ENCODE measurements at regions not wholly inside any gene's neighbourhood (a gene's known extent, or its start where the extent isn't known, plus 50 kb on each side); places are given as distances from the start of the nearest gene placed in this dataset.

GRCh38 chr10:78696791-78697395 is 371.9 kb upstream of the ZMIZ1 start:
- CTCF ChIA-PET = interaction anchor here (0.6 kb wide), 1 partner anchor 156 kb away, joined by 3 read pairs; no protein-coding TSS in a partner anchor
- DNase-seq = no peak
- H3K4me1 Mint-ChIP-seq (ENCODE audit: low read depth) = no peaks in the 10 kb centered on the region
- intact Hi-C loops (cut with micrococcal nuclease) = no loop called here
- H3K36me3 Mint-ChIP-seq (ENCODE audit: low read depth) = no peaks in the 10 kb centered on the region
- H3K27ac Mint-ChIP-seq = no peak overlapping the region
- peaks cover 2% of the 10 kb centered on the region for H3K27me3 Mint-ChIP-seq (ENCODE audit: low read depth)
- no peaks in the 10 kb centered on the region for H3K9me3 Mint-ChIP-seq
- H3K4me3 Mint-ChIP-seq = no peak overlapping the region

- Mint-ChIP-seq H3K27ac (no peak overlapping the region), H3K9me3 (no peaks in the 10 kb centered on the region), H3K36me3 (ENCODE audit: low read depth) (no peaks in the 10 kb centered on the region), H3K4me1 (ENCODE audit: low read depth) (no peaks in the 10 kb centered on the region), H3K4me3 (no peak overlapping the region), H3K27me3 (ENCODE audit: low read depth) (peaks cover 2% of the 10 kb centered on the region)
- no peak for DNase-seq
- CTCF ChIA-PET = no interaction called here
- intact Hi-C loops (cut with micrococcal nuclease) = no loop called here
Observed at GRCh38 chr10:78699971-78700370, 368.8 kb upstream of the ZMIZ1 start.

GRCh38 chr10:78700413-78700812 is 368.4 kb upstream of the ZMIZ1 start:
- intact Hi-C loops (cut with micrococcal nuclease) = no loop called here
- H3K4me1 Mint-ChIP-seq (ENCODE audit: low read depth) = no peaks in the 10 kb centered on the region
- DNase-seq = no peak
- no peaks in the 10 kb centered on the region for H3K36me3 Mint-ChIP-seq (ENCODE audit: low read depth)
- H3K27ac Mint-ChIP-seq = no peak overlapping the region
- CTCF ChIA-PET = interaction anchor here (0.5 kb wide), 1 partner anchor 367 kb away, joined by 3 read pairs; no protein-coding TSS in a partner anchor
- peaks cover 2% of the 10 kb centered on the region for H3K27me3 Mint-ChIP-seq (ENCODE audit: low read depth)
- no peaks in the 10 kb centered on the region for H3K9me3 Mint-ChIP-seq
- no peak overlapping the region for H3K4me3 Mint-ChIP-seq

GRCh38 chr10:78700816-78701520 is 367.8 kb upstream of the ZMIZ1 start:
- DNase-seq = no peak
- CTCF ChIA-PET = interaction anchor here (0.5 kb wide), 1 partner anchor 366 kb away, joined by 3 read pairs; no protein-coding TSS in a partner anchor
- no peaks in the 10 kb centered on the region for H3K36me3 Mint-ChIP-seq (ENCODE audit: low read depth)
- H3K4me1 Mint-ChIP-seq (ENCODE audit: low read depth) = no peaks in the 10 kb centered on the region
- intact Hi-C loops (cut with micrococcal nuclease) = no loop called here
- no peak overlapping the region for H3K27ac Mint-ChIP-seq
- no peak overlapping the region for H3K4me3 Mint-ChIP-seq
- peaks cover 2% of the 10 kb centered on the region for H3K27me3 Mint-ChIP-seq (ENCODE audit: low read depth)
- H3K9me3 Mint-ChIP-seq = no peaks in the 10 kb centered on the region

GRCh38 chr10:78702186-78702585 is 366.6 kb upstream of the ZMIZ1 start:
- DNase-seq = no peak
- Mint-ChIP-seq H3K9me3 (no peaks in the 10 kb centered on the region), H3K27me3 (ENCODE audit: low read depth) (peaks cover 2% of the 10 kb centered on the region), H3K27ac (no peak overlapping the region), H3K36me3 (ENCODE audit: low read depth) (no peaks in the 10 kb centered on the region), H3K4me3 (no peak overlapping the region), H3K4me1 (ENCODE audit: low read depth) (no peaks in the 10 kb centered on the region)
- intact Hi-C loops (cut with micrococcal nuclease) = no loop called here
- CTCF ChIA-PET = no interaction called here

- CTCF ChIA-PET = no interaction called here
- H3K27me3 Mint-ChIP-seq (ENCODE audit: low read depth) = peaks cover 2% of the 10 kb centered on the region
- H3K27ac Mint-ChIP-seq = no peak overlapping the region
- no peak for DNase-seq
- intact Hi-C loops (cut with micrococcal nuclease) = no loop called here
- no peak overlapping the region for H3K4me3 Mint-ChIP-seq
- no peaks in the 10 kb centered on the region for H3K4me1 Mint-ChIP-seq (ENCODE audit: low read depth)
- no peaks in the 10 kb centered on the region for H3K36me3 Mint-ChIP-seq (ENCODE audit: low read depth)
- no peaks in the 10 kb centered on the region for H3K9me3 Mint-ChIP-seq
Observed at GRCh38 chr10:78702876-78703275, 365.9 kb upstream of the ZMIZ1 start.

- Mint-ChIP-seq H3K36me3 (ENCODE audit: low read depth) (no peaks in the 10 kb centered on the region), H3K9me3 (no peaks in the 10 kb centered on the region), H3K4me3 (no peak overlapping the region), H3K4me1 (ENCODE audit: low read depth) (no peaks in the 10 kb centered on the region), H3K27me3 (ENCODE audit: low read depth) (peaks cover 2% of the 10 kb centered on the region), H3K27ac (no peak overlapping the region)
- intact Hi-C loops (cut with micrococcal nuclease) = no loop called here
- no peak for DNase-seq
- CTCF ChIA-PET = no interaction called here
Observed at GRCh38 chr10:78703593-78703992, 365.2 kb upstream of the ZMIZ1 start.

- peaks cover 2% of the 10 kb centered on the region for H3K27me3 Mint-ChIP-seq (ENCODE audit: low read depth)
- no peak overlapping the region for H3K27ac Mint-ChIP-seq
- intact Hi-C loops (cut with micrococcal nuclease) = no loop called here
- no peak for DNase-seq
- CTCF ChIA-PET = no interaction called here
- H3K9me3 Mint-ChIP-seq = no peaks in the 10 kb centered on the region
- H3K4me3 Mint-ChIP-seq = no peak overlapping the region
- no peaks in the 10 kb centered on the region for H3K4me1 Mint-ChIP-seq (ENCODE audit: low read depth)
- no peaks in the 10 kb centered on the region for H3K36me3 Mint-ChIP-seq (ENCODE audit: low read depth)
Observed at GRCh38 chr10:78706256-78706655, 362.5 kb upstream of the ZMIZ1 start.

- H3K27ac Mint-ChIP-seq = no peak overlapping the region
- no peak for DNase-seq
- intact Hi-C loops (cut with micrococcal nuclease) = no loop called here
- H3K9me3 Mint-ChIP-seq = no peaks in the 10 kb centered on the region
- no peak overlapping the region for H3K4me3 Mint-ChIP-seq
- peaks cover 3% of the 10 kb centered on the region for H3K27me3 Mint-ChIP-seq (ENCODE audit: low read depth)
- H3K36me3 Mint-ChIP-seq (ENCODE audit: low read depth) = no peaks in the 10 kb centered on the region
- no peaks in the 10 kb centered on the region for H3K4me1 Mint-ChIP-seq (ENCODE audit: low read depth)
- CTCF ChIA-PET = no interaction called here
Observed at GRCh38 chr10:78706726-78707540, 361.8 kb upstream of the ZMIZ1 start.

- Mint-ChIP-seq H3K9me3 (no peaks in the 10 kb centered on the region), H3K27me3 (ENCODE audit: low read depth) (peaks cover 4% of the 10 kb centered on the region), H3K36me3 (ENCODE audit: low read depth) (no peaks in the 10 kb centered on the region), H3K4me1 (ENCODE audit: low read depth) (no peaks in the 10 kb centered on the region), H3K27ac (no peak overlapping the region), H3K4me3 (no peak overlapping the region)
- CTCF ChIA-PET = no interaction called here
- DNase-seq = no peak
- intact Hi-C loops (cut with micrococcal nuclease) = no loop called here
Observed at GRCh38 chr10:78707745-78708144, 361.0 kb upstream of the ZMIZ1 start.

- no peak for DNase-seq
- Mint-ChIP-seq H3K4me3 (no peak overlapping the region), H3K27me3 (ENCODE audit: low read depth) (peaks cover 6% of the 10 kb centered on the region), H3K36me3 (ENCODE audit: low read depth) (no peaks in the 10 kb centered on the region), H3K9me3 (no peaks in the 10 kb centered on the region), H3K4me1 (ENCODE audit: low read depth) (peaks cover 8% of the 10 kb centered on the region), H3K27ac (no peak overlapping the region)
- CTCF ChIA-PET = no interaction called here
- intact Hi-C loops (cut with micrococcal nuclease) = no loop called here
Observed at GRCh38 chr10:78712147-78712546, 356.6 kb upstream of the ZMIZ1 start.

- Mint-ChIP-seq H3K36me3 (ENCODE audit: low read depth) (no peaks in the 10 kb centered on the region), H3K27ac (no peak overlapping the region), H3K9me3 (no peaks in the 10 kb centered on the region), H3K4me3 (no peak overlapping the region), H3K27me3 (ENCODE audit: low read depth) (peaks cover 6% of the 10 kb centered on the region), H3K4me1 (ENCODE audit: low read depth) (peaks cover 8% of the 10 kb centered on the region)
- DNase-seq = no peak
- CTCF ChIA-PET = interaction anchor here (0.8 kb wide), 1 partner anchor 489 kb away, joined by 3 read pairs; no protein-coding TSS in a partner anchor
- intact Hi-C loops (cut with micrococcal nuclease) = no loop called here
Observed at GRCh38 chr10:78713659-78714058, 355.1 kb upstream of the ZMIZ1 start.

All from activated naive CD4-positive, alpha-beta T cell treated with anti-CD3 and anti-CD28 coated beads for 36 hours (primary cell).